NCI-H1436 (cell line): ENCODE measurements at regions not wholly inside any gene's neighbourhood (a gene's known extent, or its start where the extent isn't known, plus 50 kb on each side); places are given as distances from the start of the nearest gene placed in this dataset.

ENCODE experiments used
- DNase-seq: peaks from one replicate; lab custom pipeline; 2025; lab: John Stamatoyannopoulos, UW

DNA sequence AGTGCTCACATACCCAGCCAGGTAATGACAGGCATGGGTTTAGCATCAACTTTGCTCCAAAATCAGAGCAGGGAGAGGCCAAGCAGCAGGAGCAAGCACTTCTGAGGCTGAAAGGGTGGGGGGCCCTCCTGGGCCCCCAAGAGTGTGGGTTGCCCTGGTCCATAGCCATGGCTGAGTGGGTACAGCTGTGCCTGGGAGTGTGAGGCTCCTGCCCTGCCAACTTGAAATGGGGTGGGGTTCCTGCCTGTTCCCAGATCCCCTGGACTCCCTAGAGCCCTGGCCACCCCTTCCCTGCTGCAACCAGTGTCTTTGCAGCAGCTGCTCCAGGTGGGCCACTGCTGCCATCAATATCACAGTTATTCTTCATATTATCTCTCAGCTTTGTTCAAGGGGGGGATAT lies 1224.2 kb upstream of the GJE1 start:
- no peak for DNase-seq

DNA sequence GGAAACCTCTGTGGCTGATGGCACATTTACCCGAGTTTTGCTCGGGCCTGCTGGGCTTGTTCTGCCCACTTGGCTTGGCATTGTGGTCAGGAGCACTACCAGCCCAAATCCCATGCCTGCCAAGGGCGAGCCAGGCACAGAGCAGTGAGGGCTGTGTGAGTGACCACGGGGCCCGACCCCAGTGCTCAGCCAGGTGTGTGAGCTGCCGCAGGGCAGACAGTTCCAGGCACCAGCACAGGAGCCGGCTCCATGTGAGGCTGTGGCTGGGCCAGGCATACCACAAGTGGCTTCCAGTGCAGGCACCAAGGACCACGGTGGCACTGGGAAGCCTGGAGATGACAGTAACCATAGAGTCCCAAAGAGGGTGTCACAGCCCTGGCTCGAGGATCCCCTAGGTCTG lies 1225.5 kb upstream of the GJE1 start:
- DNase-seq: no peak

DNA sequence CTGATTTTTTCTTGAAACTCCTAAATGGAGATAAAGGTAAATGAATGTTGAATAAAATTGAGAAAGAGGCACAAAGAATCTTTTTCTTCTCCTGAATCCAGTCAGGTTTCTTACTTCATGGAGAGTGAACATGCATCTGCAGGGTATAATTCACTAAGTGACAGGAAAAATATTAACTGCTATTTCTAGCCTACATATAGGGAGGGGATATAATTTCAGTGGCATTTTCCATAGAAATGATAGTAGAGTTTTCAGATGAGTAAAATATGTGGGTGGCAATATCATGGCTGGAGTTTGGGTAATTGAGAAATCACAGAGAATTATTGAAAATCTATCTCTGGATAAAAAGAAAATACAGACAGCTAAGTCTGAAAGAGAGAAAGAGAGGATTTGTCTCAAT lies 1227.0 kb upstream of the GJE1 start:
- no peak for DNase-seq

DNA sequence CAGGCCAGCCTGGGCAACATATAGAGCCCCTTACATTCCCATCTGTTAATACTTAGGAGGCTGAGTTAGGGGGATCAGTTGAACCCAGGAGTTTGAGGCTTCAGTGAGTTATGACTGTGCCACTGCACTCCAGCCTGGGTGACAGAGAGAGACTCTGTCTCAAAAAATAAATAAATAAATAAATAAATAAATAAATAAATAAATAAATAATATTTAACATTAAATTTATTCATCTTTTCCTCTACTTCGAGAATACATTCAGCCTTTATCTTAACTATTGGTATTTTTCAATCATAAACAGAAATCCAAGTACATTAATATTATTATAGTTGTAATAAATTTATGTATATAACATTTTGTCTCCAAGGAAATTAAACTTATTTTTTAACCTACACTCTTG lies 1227.7 kb upstream of the GJE1 start:
- DNase-seq: no peak

DNA sequence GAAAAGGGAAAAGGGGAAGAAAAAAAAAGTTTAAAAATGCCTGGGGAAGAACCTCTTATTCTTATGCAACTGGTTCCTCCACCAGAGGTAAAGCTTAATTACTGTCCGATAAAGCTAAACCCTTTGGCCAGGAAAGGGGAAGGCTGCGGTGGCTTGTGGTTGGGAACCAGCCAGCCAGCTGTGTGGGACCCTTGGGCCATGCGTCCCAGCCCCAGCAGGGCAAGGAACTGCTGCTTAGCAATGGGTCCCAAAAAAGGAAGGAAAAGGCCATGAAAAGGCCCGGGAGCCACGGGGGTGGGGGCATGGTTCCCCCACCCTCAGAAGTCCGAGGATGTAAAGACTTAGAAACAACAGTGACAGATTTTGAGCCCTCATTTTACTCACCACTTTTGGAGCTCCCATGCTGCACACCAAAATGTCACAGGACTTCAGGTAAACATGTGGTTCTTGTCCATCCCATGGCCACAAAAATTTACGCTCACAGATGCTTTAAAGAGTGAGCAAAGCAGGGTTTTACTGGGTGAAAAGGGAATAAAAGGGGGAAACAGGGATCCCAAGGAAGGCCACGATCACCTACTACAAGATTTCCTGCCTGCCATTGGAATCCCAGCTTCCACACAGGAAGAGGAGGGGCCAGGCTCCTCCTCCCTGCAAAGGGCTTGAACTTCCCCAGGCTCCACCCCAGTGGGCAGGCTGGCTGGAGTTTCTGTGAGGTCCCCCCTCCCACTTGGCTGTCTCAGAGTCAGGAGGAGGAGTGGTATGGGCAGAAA lies 1234.7 kb upstream of the GJE1 start:
- DNase-seq: no peak

DNA sequence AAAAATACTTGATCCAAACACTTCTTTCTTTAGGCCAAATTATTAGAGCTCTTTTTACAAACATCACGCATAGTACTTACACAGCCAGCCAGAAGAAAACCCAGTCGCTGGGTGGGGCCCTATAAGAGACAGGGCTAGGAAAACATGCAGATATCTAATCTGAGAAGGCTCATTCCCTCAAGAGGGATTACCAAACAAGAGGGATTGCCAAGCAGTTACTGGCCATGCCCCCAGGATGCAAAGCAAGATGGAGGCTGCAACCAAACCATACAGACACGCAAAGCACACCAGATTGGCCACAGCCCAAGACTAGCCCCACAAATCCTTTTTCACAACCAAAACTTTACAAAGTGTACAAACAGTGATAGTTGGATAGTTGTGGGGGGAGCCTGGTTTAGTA lies 1235.4 kb upstream of the GJE1 start:
- DNase-seq: no peak

DNA sequence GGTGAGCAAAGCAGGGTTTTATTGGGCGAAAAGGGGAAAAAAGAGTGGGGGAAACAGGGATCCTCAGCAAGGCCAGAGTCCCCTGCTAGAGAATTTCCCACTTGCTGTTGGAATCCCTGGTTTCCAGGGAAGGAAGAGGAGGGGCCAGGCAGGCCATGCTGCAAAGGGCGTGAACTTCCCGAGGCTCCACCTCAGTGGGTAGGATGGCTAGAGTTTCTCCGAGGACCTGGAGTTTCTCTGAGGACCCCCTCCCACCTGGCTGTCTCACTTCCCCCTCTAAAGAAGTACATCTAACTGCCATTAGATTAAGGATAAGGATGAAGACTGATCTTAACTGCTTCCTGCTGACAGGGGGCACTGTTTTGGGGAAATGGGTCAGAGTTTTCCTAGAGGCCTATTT lies 1239.3 kb upstream of the GJE1 start:
- DNase-seq: no peak

DNA sequence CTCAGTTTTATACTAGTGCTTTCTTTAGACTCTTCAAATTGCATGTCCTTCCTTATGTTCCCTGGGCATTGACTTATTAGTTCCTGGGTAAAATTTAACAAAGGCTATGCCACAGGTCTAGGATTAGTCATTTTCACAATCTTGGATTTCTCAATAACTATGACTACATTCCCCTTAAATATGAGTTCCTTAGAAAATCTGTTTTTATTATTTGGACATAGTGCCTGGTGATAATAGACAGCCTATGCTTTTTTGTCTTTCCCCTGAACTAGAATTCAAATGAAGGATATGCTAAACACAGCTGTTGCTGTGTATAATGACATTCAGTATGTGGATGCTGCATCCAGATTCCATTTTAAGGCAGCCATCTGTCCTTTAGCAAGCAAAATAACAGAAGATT lies 1252.8 kb upstream of the GJE1 start:
- no peak for DNase-seq

DNA sequence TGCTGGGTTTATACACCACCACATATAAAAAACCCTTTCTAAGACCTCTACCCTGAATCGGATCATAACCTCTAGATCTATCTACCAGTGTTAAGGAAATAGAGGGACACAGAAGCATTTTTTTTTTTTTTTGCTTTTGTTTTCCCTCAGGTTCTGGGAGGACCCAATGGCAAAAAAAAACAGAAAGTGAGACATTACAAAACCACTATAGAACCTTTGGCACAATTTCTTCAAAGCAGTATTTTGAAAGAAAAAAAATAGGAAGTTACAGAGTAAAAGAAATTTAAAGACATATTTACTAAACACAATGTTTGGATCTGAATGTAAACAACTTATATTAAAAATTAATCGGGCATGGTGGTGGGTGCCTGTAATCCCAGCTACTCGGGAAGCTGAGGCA lies 1258.7 kb upstream of the GJE1 start:
- DNase-seq: no peak

DNA sequence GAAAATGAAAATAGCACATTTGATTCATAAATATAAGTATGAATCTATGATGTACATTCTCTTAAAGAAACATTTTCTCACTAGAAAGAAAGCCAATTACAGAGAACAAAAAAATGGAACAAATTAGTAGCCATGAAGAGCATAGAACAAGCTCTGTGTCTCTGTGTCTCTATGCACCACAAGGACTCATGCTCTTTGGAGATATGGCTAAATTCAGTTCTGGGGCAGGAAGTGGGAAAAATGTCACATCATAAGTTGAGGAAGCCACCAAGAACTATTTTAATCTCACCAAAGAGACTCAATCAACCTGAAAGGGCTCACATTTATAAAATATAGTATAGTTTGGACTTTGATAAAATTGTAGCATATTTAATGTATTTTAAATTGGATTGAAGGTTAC lies 1259.8 kb upstream of the GJE1 start:
- no peak for DNase-seq

DNA sequence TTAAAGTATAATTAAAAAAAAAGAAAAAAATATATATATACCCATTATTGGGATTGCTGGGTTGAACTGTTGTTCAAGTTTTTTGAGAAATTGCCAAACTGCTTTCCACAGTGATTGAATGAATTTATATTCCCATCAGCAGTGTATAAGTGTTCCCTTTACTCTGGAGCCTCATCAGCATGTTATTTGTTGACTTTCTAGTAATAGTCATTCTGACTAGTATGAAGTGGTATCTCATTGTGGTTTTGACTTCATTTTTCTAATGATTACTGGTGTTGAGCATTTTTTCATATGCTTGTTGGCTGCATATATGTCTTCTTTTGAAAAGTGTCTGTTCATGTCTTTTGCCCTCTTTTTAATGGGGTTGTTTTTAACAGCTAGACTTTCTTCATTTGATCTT lies 1260.8 kb upstream of the GJE1 start:
- DNase-seq: no peak

DNA sequence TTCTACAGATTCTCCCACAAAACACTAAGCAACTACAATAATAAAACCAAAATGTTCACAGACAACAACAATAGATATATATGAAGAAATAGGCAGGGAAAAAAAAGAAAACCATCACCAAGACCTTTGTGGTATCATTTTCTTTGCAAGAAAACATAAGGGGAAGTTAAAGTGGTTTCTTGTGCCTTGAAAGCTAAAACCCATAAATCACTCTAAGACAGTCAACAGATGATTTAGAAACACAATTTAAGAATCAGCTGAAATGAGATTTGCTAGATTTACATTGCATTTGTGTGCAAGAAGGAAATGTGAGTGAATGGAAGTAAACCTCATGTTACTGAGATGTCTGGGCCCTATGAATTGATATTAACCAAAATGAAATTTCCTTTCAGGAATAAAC lies 1265.4 kb upstream of the GJE1 start:
- no peak for DNase-seq

DNA sequence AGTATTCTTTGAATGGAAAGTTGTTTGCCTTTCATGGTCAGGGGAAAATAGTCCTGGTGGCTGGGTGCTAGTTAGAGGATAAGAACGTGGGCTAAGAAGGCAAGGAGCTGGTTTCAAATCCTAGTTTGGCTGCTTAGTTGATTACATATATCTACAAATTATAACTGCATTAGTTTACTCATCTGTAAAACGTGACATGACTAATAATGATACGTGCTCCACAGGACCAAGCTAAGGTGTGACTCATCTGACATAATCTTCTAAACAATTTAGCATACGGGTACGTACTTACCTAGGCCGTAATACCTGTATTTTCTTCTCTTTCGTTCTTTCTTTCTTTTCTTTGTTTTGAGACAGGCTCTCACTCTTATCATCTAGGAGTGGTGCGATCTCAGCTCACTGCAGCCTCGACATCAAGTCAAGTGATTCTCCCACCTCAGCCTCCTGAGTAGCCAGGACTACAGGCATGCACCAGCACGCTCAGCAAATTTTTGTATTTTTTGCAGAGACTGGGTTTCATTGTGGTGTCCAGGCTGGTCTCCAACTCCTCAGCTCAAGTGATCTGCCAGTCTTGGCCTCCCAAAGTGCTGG lies 1274.2 kb upstream of the GJE1 start:
- DNase-seq: no peak

DNA sequence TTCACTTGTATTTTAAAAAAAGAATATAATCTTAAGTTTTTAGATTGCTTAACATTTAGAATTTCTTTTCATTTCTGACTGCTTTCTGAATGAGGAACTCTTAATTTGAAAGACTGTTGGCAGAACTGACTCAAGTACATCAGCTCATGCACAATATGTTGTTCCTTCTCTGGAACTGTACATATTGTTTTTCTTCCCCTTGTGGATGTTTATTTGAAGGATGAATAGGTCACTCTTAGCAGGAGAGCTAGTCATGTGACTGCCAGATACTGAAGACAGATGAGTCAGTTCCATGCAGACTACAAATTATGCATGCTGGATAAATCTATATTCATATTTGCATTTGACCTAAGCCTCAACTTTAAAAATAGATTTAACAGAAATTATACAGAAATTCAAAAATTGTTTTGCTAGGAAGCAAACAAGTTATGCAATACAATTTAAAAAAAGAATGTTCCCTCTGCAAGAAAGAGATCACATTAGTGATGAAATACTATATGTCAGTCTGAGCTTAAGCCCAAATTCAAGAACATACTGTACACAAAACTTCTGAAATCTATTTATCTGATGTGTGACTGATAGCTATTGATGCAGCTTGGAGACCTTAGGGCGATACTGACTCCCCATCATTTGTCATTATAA lies 1274.9 kb upstream of the GJE1 start:
- DNase-seq: no peak

DNA sequence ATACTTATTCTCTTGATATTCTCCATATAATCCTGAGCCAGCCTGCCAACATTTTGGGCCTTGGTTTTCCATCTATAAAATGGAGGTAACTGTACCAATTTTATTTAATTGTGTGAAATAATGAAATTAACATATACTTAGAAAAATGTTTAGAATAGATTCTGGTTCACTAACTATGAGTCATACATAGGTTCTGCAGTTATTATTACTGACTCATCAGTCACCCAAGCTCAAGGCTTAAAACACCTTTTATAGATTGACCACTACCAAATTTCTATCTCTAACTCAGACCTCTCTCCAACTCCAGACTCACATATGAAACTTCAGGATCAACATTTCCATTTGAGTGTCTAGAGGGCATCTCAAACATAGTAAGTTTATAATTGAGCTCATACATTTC lies 1277.2 kb upstream of the GJE1 start:
- DNase-seq: no peak

DNA sequence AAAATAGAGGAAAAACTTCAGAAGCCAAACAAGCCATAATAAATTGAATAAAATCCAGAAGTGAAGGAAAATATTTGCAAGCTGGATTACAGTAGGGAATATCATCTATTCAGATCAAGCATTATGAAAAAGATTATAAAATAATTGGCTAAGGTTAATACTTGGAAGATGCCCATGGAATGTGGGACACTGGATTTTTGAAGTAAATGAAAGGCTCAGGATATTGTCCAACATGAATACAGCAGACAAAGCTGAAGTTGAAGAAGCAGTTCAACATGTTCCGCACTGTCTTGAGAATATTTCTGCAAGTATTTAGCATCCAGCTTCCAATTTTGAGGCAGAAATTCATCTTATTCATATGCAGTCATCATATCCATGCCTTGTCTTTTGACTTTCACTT lies 1278.4 kb upstream of the GJE1 start:
- no peak for DNase-seq

DNA sequence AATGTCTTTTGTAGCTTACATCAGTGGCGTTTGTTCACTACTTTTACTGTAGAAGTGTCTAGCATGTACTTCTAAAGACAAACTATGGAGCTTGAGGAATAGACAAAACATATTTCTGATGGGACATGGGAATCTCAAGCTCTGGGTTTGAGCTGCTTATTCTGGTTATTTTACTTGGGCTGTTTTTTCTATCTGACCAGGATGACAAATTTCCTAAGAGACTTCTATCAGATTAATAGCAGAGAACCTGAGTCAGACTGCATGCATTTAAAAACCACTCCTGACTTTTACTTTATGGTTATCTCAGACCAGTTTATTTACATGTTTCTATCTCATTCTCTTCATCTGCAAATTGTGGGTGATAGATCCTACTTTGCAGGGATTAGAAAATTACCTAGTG lies 1282.3 kb upstream of the GJE1 start:
- no peak for DNase-seq

DNA sequence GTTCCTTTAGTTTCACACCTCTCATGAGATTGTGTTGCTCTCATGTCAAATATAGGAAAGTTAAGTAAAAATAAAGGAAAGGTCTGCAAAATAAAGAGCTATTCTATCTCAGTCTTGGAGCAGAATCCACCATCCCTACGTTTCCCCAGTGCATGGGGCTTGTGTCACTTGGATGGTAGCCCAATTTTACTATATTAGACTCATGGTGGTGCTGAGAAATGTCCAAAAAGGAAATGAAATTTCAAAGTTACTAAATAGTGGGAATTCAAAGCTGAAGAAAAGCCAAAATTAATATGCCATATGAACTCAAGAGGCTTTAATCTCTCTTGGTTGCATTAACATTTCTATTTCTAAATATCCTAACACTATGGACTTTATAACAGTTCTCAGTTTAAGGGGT lies 1283.3 kb upstream of the GJE1 start:
- no peak for DNase-seq

DNA sequence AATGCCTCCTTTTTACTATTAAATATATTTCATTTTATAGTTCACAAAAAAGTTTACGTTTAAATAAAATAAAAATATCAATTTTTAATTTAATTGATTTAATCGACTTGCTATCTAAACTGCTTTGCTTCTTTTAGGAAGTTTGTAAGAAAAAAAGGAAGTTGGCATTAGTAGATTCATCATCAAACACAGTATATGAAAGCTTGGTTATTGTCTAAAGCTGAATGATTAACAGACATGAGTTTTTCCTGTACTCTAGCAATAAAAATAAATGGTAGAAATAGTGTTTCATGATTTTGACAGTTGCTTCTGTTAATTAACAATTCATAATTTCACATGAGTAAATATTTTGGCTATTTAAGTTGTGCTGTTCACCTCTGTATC lies 1285.5 kb upstream of the GJE1 start:
- no peak for DNase-seq

DNA sequence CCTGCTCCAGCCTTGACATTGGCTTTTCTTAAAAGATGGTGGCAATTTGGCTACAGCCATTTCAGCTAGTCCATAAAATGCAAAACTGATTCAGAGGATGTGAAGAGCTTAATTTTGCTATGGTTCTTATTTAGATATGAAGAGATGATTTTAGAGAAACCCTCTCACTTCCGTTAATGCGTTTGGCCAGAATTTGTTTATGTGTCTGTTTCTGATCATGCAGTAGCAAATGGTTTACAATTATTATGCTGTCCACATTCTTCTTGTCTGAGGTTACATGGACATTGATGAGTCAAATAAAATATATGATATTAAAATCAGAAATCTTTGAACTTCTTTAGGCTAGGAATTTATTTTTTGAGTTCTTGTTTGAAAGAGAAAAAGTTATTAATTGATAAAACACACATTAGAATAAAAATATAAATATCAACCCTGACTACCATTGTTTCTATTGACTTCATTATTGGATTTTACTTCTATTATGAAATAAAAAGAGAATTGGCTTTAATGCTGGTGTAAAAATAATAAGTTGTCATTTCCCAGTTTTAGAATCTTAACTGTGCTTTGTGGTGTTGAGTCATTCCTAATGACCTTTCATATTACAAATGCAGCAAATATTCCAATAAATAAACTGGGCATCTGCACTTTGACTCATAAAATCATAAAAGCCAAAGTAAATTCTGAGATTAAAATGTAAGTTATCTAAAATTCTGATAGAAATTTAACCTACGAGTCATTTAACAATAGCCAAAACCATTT lies 1286.0 kb upstream of the GJE1 start:
- no peak for DNase-seq

DNA sequence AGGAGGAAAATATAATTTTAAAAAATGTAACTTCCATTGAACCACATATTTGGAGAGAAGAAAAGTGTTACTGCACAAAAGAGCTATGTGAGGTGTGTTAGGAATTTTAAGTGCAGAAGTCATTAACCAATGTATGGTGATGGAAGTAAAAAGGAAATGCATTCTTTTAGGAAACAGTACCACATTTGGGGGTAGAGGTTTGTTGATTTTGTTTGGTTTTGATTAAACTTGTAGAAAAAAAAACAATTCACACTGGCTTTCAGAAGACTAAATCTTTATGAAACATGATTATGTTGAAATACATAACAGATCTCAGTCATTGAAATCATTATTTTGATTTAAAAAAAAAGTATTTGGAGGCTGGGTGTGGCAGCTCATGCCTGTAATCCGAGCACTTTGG lies 1287.0 kb upstream of the GJE1 start:
- no peak for DNase-seq

DNA sequence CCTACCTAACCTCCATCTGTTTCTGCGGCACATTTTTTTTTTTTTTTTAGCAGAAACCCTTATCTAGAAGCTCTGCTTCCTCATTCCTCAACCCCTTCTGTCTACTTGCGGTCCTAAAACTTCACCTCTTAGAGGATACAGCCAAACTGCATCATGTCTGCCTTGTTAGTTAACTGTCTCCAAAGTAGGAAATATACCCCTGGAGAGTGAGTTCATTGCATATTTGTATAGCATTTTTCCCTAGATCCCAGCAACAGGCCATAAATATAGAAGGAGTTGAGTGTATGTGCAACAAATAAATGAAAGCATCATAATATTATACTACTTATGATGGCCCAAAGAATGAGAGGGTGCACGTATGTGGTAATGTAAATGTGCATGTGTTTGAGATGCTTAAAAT lies 1288.6 kb upstream of the GJE1 start:
- DNase-seq: no peak

DNA sequence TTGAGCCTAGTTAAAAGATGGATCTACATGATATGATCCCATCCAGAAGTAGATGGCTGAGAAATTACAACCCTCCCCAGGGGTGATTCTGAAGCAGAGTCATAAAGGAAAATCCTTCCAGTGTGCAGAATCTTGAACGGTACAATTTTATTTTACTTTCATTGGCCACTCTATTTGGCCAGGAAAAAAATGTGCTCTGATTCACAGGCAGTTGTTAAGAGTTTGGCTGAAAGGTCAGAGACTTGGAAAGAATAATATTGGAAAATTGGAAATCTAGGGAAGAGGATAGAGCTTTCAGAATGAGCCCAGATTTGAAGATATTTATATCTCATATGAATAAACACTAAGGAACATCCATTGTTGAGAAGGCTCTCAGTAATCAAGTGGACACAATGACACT lies 1299.3 kb upstream of the GJE1 start:
- DNase-seq: no peak
